OCI-LY7 (cell line): ENCODE measurements at regions not wholly inside any gene's neighbourhood (a gene's known extent, or its start where the extent isn't known, plus 50 kb on each side); places are given as distances from the start of the nearest gene placed in this dataset.
"Not testable (repeated sequence)": the region's sequence is repeated elsewhere in the genome, so short reads cannot be mapped to it uniquely, and the experiment has no call there.

ENCODE experiments used
- BruUV-seq: library from RNA; stranded (reverse); fragments of 400-500 nt; replicated peaks from 2 replicates; lab custom pipeline; 2021; lab: Mats Ljungman, UMichigan
- CTCF ChIA-PET: fragments of 300-600 bp; sonication (Branson Sonifier 250); formaldehyde crosslinking; loops from one replicate; lab custom pipeline; 2022; ENCODE audit warnings: antibody characterized with exemption; ENCODE audit not compliant: unreplicated experiment; lab: Charles Lee
- POLR2A ChIA-PET: fragments of 300-600 bp; sonication (Branson Sonifier 250); formaldehyde crosslinking; loops from one replicate; lab custom pipeline; 2022; ENCODE audit warnings: antibody characterized with exemption; lab: Charles Lee
- DNase-seq: peaks from one replicate; pipeline ENCODE4 v3.0.0-alpha.2; 2015; ENCODE audit warnings: low spot score
- H2AFZ ChIP-seq: fragments of 200-600 bp; sonication (generic), shearing (Covaris generic); 2 replicates; pipeline ENCODE4 v1.6.1; 2014; ENCODE audit warnings: mild to moderate bottlenecking, antibody characterized with exemption, low read length, moderate library complexity
- H3K27ac ChIP-seq: fragments of 200-600 bp; sonication (generic); 2 replicates; pipeline ENCODE4 v1.5.1; 2014; ENCODE audit warnings: mixed run types, low read depth, mild to moderate bottlenecking, moderate library complexity, low read length, inconsistent platforms; ENCODE audit not compliant: poor library complexity, severe bottlenecking
- H3K36me3 ChIP-seq: fragments of 200-600 bp; sonication (generic); 2 replicates; pipeline ENCODE4 v1.6.1; 2014; ENCODE audit warnings: mild to moderate bottlenecking, antibody characterized with exemption, low read length, moderate library complexity, mixed read lengths; ENCODE audit not compliant: insufficient read depth
- H3K4me1 ChIP-seq: fragments of 200-600 bp; sonication (generic); 2 replicates; pipeline ENCODE4 v1.5.1; 2014; ENCODE audit warnings: mild to moderate bottlenecking, low read length; ENCODE audit not compliant: insufficient read depth, poor library complexity, severe bottlenecking
- H3K4me2 ChIP-seq: fragments of 200-600 bp; sonication (generic); 2 replicates; pipeline ENCODE4 v1.6.1; 2014; ENCODE audit warnings: mild to moderate bottlenecking, low read length
- H3K4me3 ChIP-seq: fragments of 200-600 bp; sonication (generic); 2 replicates; pipeline ENCODE4 v1.5.1; 2014; ENCODE audit warnings: mild to moderate bottlenecking, low read depth, low read length; ENCODE audit not compliant: poor library complexity, severe bottlenecking
- H3K79me2 ChIP-seq: fragments of 200-600 bp; sonication (generic); 2 replicates; pipeline ENCODE4 v1.6.1; 2016; ENCODE audit warnings: low read depth, mild to moderate bottlenecking, low read length, moderate library complexity, mixed read lengths; ENCODE audit not compliant: insufficient read depth
- H3K9me2 ChIP-seq: fragments of 200-600 bp; sonication (generic); 2 replicates; pipeline ENCODE4 v1.6.1; 2016; ENCODE audit warnings: mild to moderate bottlenecking, low read length, mixed read lengths; ENCODE audit not compliant: insufficient read depth
- H3K9me3 ChIP-seq: fragments of 200-600 bp; sonication (generic); 2 replicates; pipeline ENCODE4 v1.6.1; 2014; ENCODE audit warnings: mild to moderate bottlenecking, mixed run types, low read length, mixed read lengths
- H4K20me1 ChIP-seq: fragments of 200-600 bp; sonication (generic); 2 replicates; pipeline ENCODE4 v1.6.1; 2014; ENCODE audit warnings: mild to moderate bottlenecking, antibody characterized with exemption, low read length, moderate library complexity, mixed read lengths; ENCODE audit not compliant: insufficient read depth
- EZH2phosphoT487 ChIP-seq: fragments of 200-600 bp; sonication (generic); IDR thresholded peaks from 2 replicates; pipeline ENCODE4 v1.6.1; 2018; ENCODE audit warnings: low read depth, borderline replicate concordance, mild to moderate bottlenecking, mixed run types, antibody characterized with exemption, low read length, moderate library complexity, mixed read lengths
- intact Hi-C: fragments of 100-400 bp; cut with micrococcal nuclease; formaldehyde crosslinking; loops from one replicate; pipeline ENCODE4 v1.10.0; 2022; ENCODE audit not compliant: unreplicated experiment
- TF ChIP-seq, protein P1 (sequence below): fragments of 200-600 bp; sonication (generic); conservative IDR thresholded peaks from 2 replicates; pipeline ENCODE4 v1.5.1; 2014; ENCODE audit warnings: mild to moderate bottlenecking, antibody characterized with exemption, low read length, moderate library complexity, mixed read lengths

DNA sequence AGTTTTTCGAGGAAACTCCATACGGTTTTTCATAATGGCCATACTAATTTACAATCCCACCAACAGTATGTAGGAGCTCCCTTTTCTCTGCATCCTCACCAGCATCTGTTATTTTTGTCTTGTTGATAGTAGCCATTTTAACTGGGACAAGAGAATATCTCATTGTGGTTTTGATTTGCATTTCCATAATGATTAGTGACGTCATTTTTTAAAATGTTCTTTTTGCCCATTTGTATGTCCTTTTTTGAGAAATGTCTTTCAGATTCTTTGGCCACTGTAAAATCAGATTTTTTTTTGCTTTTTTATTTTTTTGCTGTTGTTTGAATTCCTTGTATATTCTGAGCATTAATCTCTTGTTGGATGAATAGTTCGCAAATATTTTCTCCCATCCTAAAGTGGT, 243.9 kb downstream of the TRIML1 start:
- CTCF ChIA-PET, result no interaction called here
- no peak overlapping the region for H2AFZ ChIP-seq
- POLR2A ChIA-PET, result no interaction called here
- TF ChIP-seq, protein P1, sequence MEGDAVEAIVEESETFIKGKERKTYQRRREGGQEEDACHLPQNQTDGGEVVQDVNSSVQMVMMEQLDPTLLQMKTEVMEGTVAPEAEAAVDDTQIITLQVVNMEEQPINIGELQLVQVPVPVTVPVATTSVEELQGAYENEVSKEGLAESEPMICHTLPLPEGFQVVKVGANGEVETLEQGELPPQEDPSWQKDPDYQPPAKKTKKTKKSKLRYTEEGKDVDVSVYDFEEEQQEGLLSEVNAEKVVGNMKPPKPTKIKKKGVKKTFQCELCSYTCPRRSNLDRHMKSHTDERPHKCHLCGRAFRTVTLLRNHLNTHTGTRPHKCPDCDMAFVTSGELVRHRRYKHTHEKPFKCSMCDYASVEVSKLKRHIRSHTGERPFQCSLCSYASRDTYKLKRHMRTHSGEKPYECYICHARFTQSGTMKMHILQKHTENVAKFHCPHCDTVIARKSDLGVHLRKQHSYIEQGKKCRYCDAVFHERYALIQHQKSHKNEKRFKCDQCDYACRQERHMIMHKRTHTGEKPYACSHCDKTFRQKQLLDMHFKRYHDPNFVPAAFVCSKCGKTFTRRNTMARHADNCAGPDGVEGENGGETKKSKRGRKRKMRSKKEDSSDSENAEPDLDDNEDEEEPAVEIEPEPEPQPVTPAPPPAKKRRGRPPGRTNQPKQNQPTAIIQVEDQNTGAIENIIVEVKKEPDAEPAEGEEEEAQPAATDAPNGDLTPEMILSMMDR, result no peak
- TF ChIP-seq EZH2phosphoT487, result no peak
- no peaks in the 10 kb centered on the region for H4K20me1 ChIP-seq
- no peak overlapping the region for H3K4me2 ChIP-seq
- BruUV-seq, result no TSS peak
- no peaks in the 10 kb centered on the region for H3K9me2 ChIP-seq
- intact Hi-C loops, result no loop called here
- no peaks in the 10 kb centered on the region for H3K4me1 ChIP-seq
- H3K27ac ChIP-seq, result no peak overlapping the region
- H3K36me3 ChIP-seq, result no peaks in the 10 kb centered on the region
- no peaks in the 10 kb centered on the region for H3K79me2 ChIP-seq
- H3K4me3 ChIP-seq, result no peak overlapping the region
- no peak for DNase-seq
- H3K9me3 ChIP-seq, result peaks cover 7% of the 10 kb centered on the region; the same call in 1 of the 2 replicates

DNA sequence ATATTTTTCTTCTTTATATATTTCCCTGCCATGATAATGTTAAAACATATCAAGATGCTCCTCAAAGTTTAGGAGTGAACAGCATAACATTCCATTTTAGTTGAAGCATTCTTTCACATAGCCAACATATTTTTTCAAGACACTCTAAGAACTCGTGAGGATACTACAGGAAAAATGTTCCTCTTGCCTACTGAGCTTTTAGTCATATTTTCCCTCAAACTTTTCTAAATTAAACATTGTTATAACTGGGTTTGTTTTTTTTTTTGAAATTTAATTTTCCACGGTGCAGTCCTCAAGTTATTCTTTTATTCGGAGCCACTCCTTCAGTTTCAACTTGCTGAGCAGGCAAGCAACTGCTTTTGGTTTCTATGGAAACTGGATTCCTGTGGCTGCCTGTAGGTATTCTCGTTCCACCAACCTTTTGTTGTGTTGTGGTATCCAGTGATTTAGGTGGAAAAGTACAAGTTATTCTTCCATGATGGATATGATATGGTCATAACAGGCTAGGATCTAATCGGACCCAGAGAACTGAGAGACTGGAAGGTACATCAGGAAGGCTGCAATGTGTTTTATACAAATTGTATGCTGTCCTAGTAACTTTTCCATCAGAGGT, 248.0 kb downstream of the TRIML1 start:
- Histone ChIP-seq H3K4me2 (no peak overlapping the region), H3K9me3 (peaks cover 7% of the 10 kb centered on the region; the same call in 1 of the 2 replicates), H3K36me3 (no peaks in the 10 kb centered on the region), H3K4me1 (no peaks in the 10 kb centered on the region), H3K9me2 (no peaks in the 10 kb centered on the region), H4K20me1 (no peaks in the 10 kb centered on the region), H3K79me2 (no peaks in the 10 kb centered on the region), H3K4me3 (no peak overlapping the region), H3K27ac (no peak overlapping the region), H2AFZ (no peak overlapping the region)
- TF ChIP-seq EZH2phosphoT487, result no peak
- TF ChIP-seq, protein P1, result no peak
- intact Hi-C loops, result no loop called here
- CTCF ChIA-PET, result no interaction called here
- DNase-seq, result no peak
- POLR2A ChIA-PET, result no interaction called here
- no TSS peak for BruUV-seq

DNA sequence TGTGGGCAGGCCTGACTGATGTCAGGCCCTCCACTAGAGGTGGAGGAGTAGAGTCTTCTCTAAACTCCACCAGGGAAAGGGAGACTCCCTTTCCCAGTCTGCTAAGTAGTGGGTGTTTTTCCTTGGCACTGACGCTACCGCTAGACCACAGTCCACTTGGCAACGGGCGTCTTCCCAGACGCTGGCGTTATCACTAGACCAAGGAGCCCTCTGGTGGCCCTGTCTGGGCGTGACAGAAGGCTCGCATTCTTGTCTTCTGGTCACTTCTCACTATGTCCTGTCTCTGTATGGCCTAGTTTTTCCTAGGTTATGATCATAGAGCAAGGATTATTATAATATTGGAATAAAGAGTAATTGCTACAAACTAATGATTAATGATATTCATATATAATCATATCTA, 252.1 kb downstream of the TRIML1 start:
- H2AFZ ChIP-seq, H4K20me1 ChIP-seq, H3K4me3 ChIP-seq, CTCF ChIA-PET, POLR2A ChIA-PET, BruUV-seq, H3K4me2 ChIP-seq, H3K27ac ChIP-seq, H3K9me2 ChIP-seq, H3K4me1 ChIP-seq, H3K9me3 ChIP-seq, H3K79me2 ChIP-seq, DNase-seq, intact Hi-C loops, H3K36me3 ChIP-seq: not testable (repeated sequence)
